Skeletal muscle satellite cell (primary cell): ENCODE measurements at regions not wholly inside any gene's neighbourhood (a gene's known extent, or its start where the extent isn't known, plus 50 kb on each side); places are given as distances from the start of the nearest gene placed in this dataset.

Source experiments
- H3K27me3 ChIP-seq: 2 replicates; pipeline ENCODE4 v1.7.0; 2013; ENCODE audit warnings: low read length; ENCODE audit not compliant: control insufficient read depth, insufficient read depth
- H3K36me3 ChIP-seq: 2 replicates; pipeline ENCODE4 v1.7.0; 2013; ENCODE audit warnings: mild to moderate bottlenecking, control low read depth, low read length; ENCODE audit not compliant: insufficient read depth
- H3K4me1 ChIP-seq: 2 replicates; pipeline ENCODE4 v1.7.0; 2013; ENCODE audit warnings: low read length; ENCODE audit not compliant: control insufficient read depth, insufficient read depth
- H3K4me2 ChIP-seq: 2 replicates; pipeline ENCODE4 v1.7.0; 2013; ENCODE audit warnings: mild to moderate bottlenecking, low read length
- H3K4me3 ChIP-seq: 2 replicates; pipeline ENCODE4 v1.7.0; 2013; ENCODE audit warnings: low read length
- H3K9ac ChIP-seq: 2 replicates; pipeline ENCODE4 v1.7.0; 2013; ENCODE audit warnings: mild to moderate bottlenecking, low read depth, low read length, moderate library complexity
- H3K9me3 ChIP-seq: replicated peaks from 2 replicates; pipeline ENCODE4 v1.7.0; 2013; ENCODE audit warnings: mild to moderate bottlenecking, control low read depth, low read length

GRCh38 chr20:4459081-4459480 lies 210.0 kb upstream of the ADRA1D start:
- Histone ChIP-seq H3K9ac (no peak overlapping the region), H3K4me2 (no peak overlapping the region), H3K9me3 (no peaks in the 10 kb centered on the region), H3K36me3 (no peaks in the 10 kb centered on the region), H3K27me3 (peaks cover 11% of the 10 kb centered on the region), H3K4me3 (no peak overlapping the region), H3K4me1 (no peaks in the 10 kb centered on the region)

DNA sequence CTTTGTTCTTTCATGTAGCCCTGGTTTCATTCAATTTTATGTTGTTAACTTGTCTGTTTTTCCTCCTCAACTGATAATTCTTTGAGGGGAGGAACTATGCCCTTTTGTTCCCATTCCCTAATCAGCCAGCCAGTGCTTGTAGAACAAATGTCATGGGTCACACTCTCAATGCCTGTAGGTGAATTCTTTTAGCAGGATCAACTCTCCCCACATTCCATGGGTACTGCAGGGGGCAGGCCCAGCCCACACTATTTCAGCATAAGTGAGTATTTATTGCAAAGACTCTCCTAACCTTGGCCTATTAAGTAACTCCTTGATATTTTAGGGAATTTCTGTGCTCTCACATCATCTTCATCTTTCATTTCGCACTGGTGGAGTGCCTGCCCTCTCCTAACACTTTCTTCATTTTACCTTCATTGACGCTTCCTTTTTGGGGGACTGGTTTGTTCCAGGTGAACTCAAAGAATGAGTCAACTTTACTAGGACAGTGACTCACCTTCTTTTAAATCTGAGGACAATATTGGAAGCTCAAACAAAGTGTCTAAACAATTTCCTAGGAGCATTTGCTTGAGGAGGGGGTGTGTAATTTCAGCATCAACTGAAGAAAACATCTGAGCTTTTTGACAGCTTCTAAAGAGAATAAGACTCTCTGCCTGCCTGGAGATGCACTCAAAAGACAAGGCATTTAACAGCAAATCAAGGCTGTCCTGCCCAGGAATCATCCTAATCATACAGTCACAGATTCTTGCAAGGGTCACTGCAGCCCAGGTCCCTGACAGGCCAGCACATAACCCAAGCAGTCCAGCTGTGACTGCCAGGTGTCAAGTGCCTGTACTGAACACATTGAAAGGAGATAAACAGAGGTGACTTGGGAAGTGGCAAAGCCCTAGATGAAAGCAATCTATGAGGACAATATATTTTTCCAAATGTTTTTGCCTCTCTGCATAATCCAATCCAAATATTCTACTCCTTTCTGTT lies 208.8 kb upstream of the ADRA1D start:
- no peak overlapping the region for H3K9ac ChIP-seq
- no peaks in the 10 kb centered on the region for H3K4me1 ChIP-seq
- no peaks in the 10 kb centered on the region for H3K36me3 ChIP-seq

DNA sequence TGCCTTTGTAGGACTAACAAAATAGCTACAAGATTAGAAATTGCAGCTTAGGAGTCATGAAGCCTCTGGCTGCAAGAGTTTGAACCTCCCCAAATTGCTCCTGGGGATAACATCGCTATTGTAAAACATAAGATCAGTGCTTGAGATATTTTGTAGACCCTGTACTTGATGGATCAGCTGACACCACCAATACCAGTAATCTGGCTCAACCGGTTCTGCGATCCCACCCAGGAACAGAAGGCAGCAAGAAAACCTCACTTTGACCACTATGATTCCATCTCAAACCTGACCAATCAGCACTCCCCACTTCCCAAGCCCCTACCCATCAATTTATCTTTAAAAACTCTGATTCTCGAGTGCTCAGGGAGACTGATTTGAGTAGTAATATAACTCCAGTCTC lies 206.9 kb upstream of the ADRA1D start:
- Histone ChIP-seq H3K36me3 (no peaks in the 10 kb centered on the region), H3K4me2 (no peak overlapping the region), H3K9me3 (no peaks in the 10 kb centered on the region), H3K27me3 (peaks cover 2% of the 10 kb centered on the region), H3K4me3 (no peak overlapping the region), H3K9ac (no peak overlapping the region), H3K4me1 (no peaks in the 10 kb centered on the region)

More for the DNA sequence above, 208.8 kb upstream of the ADRA1D start:
- H3K4me2 ChIP-seq = no peak overlapping the region
- peaks cover 6% of the 10 kb centered on the region for H3K27me3 ChIP-seq
- H3K4me3 ChIP-seq = no peak overlapping the region
- H3K9me3 ChIP-seq = no peaks in the 10 kb centered on the region

GRCh38 chr20:4455301-4455701 lies 206.2 kb upstream of the ADRA1D start:
- Histone ChIP-seq H3K9me3 (no peaks in the 10 kb centered on the region), H3K27me3 (no peaks in the 10 kb centered on the region), H3K36me3 (no peaks in the 10 kb centered on the region), H3K4me1 (no peaks in the 10 kb centered on the region), H3K4me3 (no peak overlapping the region), H3K9ac (no peak overlapping the region), H3K4me2 (no peak overlapping the region)

- no peaks in the 10 kb centered on the region for H3K36me3 ChIP-seq
- H3K9me3 ChIP-seq = no peaks in the 10 kb centered on the region
- H3K27me3 ChIP-seq = no peaks in the 10 kb centered on the region
- no peak overlapping the region for H3K4me3 ChIP-seq
- H3K4me2 ChIP-seq = no peak overlapping the region
- H3K4me1 ChIP-seq = no peaks in the 10 kb centered on the region
- H3K9ac ChIP-seq = no peak overlapping the region
These were observed 205.0 kb upstream of the ADRA1D start for GRCh38 chr20:4454111-4454510.

DNA sequence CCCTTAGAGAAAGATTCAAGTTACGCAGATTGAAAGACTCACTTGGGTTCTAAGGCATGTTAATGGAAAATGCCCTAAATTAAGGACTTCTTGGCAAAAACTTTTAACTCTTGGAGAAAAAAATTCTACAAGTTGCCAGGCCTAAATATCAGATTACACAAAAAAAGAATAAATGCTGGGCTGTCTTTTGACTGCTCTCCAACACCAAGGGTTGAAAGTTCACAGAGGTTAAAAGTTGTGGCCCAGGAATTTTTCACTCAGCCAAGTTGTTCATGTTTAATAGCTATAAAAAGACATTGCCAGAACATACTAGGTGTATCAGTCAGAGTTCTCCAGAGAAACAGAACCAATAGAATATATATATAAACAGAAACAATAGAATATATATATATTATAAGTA lies 204.3 kb upstream of the ADRA1D start:
- no peak overlapping the region for H3K9ac ChIP-seq
- H3K4me2 ChIP-seq = no peak overlapping the region
- H3K36me3 ChIP-seq = no peaks in the 10 kb centered on the region
- H3K27me3 ChIP-seq = peaks cover under 1% of the 10 kb centered on the region
- no peak overlapping the region for H3K4me3 ChIP-seq
- no peaks in the 10 kb centered on the region for H3K4me1 ChIP-seq
- no peaks in the 10 kb centered on the region for H3K9me3 ChIP-seq

GRCh38 chr20:4451487-4452081 lies 202.5 kb upstream of the ADRA1D start:
- H3K9ac ChIP-seq = no peak overlapping the region

DNA sequence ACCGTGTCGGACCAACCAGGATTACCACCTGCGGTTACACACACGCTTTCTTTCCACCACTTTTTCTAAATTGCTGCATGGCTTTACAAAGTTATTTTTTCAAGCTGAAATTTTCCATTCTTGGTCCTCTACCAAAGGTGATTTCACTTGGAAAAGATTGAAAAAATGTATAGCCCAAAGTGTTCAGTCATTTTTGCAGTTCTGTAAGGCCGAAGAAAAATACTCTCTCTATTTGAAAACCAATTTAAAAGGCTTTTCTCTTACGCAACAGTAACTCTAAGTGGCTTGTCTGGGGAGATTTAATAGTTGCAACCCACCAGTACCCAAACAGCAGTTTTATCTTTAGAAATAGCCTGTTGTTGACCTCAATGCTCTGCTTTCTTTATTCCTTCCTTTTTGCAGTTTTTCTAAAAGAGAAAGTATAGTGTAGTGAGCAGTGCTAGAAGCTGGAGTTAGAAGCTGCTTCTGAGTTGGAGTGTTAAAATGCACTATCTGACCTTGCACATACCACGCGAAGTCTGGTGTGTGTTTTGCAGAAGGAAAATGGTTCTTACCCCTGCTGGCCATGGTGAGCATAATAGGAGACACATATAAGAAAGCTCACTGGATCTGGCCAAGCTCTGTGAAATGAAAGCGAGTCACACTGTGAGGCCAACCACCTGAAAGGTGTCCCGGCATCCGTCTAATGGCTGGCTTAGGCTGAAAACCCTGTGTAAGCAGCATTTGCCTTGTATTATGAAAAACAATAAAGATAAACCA lies 201.0 kb upstream of the ADRA1D start:
- Histone ChIP-seq H3K9me3 (no peaks in the 10 kb centered on the region), H3K9ac (no peak overlapping the region), H3K4me2 (no peak overlapping the region), H3K4me1 (no peaks in the 10 kb centered on the region), H3K27me3 (peaks cover 16% of the 10 kb centered on the region), H3K36me3 (no peaks in the 10 kb centered on the region), H3K4me3 (no peak overlapping the region)

More at GRCh38 chr20:4451487-4452081, 202.5 kb upstream of the ADRA1D start:
- Histone ChIP-seq H3K36me3 (no peaks in the 10 kb centered on the region), H3K4me3 (no peak overlapping the region), H3K9me3 (no peaks in the 10 kb centered on the region), H3K27me3 (peaks cover 5% of the 10 kb centered on the region), H3K4me1 (no peaks in the 10 kb centered on the region), H3K4me2 (no peak overlapping the region)

DNA sequence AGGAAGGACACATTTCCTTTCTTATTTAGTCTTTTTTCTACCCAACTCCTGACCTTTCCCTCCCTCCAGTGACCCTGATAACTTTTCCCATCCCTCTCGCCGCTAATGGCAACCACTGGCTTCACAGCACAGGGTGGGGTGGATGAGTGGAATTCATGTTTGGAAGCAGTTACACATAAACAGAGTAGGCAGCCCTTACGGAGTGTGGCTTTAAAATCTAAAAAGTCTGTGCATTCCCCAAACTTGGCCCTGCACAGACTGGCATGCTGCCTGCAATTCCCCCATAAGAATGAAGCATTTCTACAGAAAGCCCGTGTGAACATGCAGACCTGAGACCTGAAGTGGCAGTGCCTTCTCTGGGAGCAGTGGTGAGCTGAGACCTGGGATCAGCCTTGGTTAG lies 196.7 kb upstream of the ADRA1D start:
- H3K9me3 ChIP-seq = no peaks in the 10 kb centered on the region
- peaks cover 29% of the 10 kb centered on the region for H3K27me3 ChIP-seq
- no peaks in the 10 kb centered on the region for H3K36me3 ChIP-seq
- no peaks in the 10 kb centered on the region for H3K4me1 ChIP-seq
- H3K4me3 ChIP-seq = no peak overlapping the region
- no peak overlapping the region for H3K9ac ChIP-seq
- no peak overlapping the region for H3K4me2 ChIP-seq

GRCh38 chr20:4445331-4445730 lies 196.2 kb upstream of the ADRA1D start:
- Histone ChIP-seq H3K9me3 (no peaks in the 10 kb centered on the region), H3K36me3 (no peaks in the 10 kb centered on the region), H3K9ac (no peak overlapping the region), H3K4me2 (no peak overlapping the region), H3K27me3 (peaks cover 34% of the 10 kb centered on the region), H3K4me1 (no peaks in the 10 kb centered on the region), H3K4me3 (no peak overlapping the region)

DNA sequence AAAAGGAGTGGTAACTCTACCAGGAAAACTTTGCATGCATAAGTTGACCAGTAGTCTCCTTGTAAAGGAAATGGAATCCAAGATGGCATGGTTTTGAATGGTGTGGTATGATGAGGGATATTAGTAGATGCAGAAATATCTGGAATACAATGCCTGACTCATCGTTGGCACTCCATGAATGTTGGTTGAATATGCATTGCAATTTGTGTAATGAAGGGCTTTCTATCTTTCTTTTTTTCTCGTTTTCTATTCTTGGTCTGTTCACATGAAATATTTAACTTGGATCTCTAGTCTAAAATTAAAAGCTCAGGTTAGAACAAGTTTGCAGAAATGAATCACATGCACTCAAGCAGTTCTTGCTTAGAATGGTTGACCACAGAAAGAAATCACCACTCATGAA lies 195.3 kb upstream of the ADRA1D start:
- Histone ChIP-seq H3K4me3 (no peak overlapping the region), H3K4me2 (no peak overlapping the region), H3K9ac (no peak overlapping the region), H3K4me1 (no peaks in the 10 kb centered on the region), H3K36me3 (no peaks in the 10 kb centered on the region), H3K9me3 (no peaks in the 10 kb centered on the region), H3K27me3 (peaks cover 42% of the 10 kb centered on the region)
